Gastrocnemius medialis (tissue), 4 donors: ENCODE measurements at regions not wholly inside any gene's neighbourhood (a gene's known extent, or its start where the extent isn't known, plus 50 kb on each side); places are given as distances from the start of the nearest gene placed in this dataset.

Experiments
- ATAC-seq, 2 donors: fragments of 150-250 bp; one replicate each; pipeline ENCODE4 v1.9.1; 2016
- DNase-seq, 2 donors: peaks; one replicate each; pipeline ENCODE4 v3.0.0-alpha.2; 2019
- H3K27ac ChIP-seq, 4 donors: fragments of 200-600 bp; sonication (generic); 1 replicate in 1 of 4; 2 replicates in 3 of 4; pipeline ENCODE4 v1.5.1; 2016 to 2018; ENCODE audit warnings: mild to moderate bottlenecking in 2 of 4, moderate library complexity in 1 of 4
- H3K27me3 ChIP-seq, 3 donors: fragments of 200-600 bp; sonication (generic) in 2 of 3; 1 replicate in 1 of 3; 2 replicates in 2 of 3; pipeline versions ENCODE4 v1.5.1 to v1.6.0; 2016 to 2019; ENCODE audit warnings: mild to moderate bottlenecking in 1 of 3, moderate library complexity in 1 of 3
- H3K36me3 ChIP-seq, 2 donors: fragments of 200-600 bp; sonication (generic) in 1 of 2; one replicate each; pipeline ENCODE4 v1.5.1; 2017 to 2018
- H3K4me1 ChIP-seq, 2 donors: fragments of 200-600 bp; sonication (generic) in 1 of 2; one replicate each; pipeline ENCODE4 v1.5.1; 2016 to 2017; ENCODE audit warnings: mild to moderate bottlenecking in 2 of 2
- H3K4me3 ChIP-seq, 4 donors: fragments of 200-600 bp; sonication (generic) in 3 of 4; 1 replicate in 1 of 4; 2 replicates in 3 of 4; pipeline ENCODE4 v1.5.1; 2016 to 2019; ENCODE audit warnings: mild to moderate bottlenecking in 2 of 4
- H3K9me3 ChIP-seq, 3 donors: fragments of 200-600 bp; sonication (generic) in 2 of 3; 1 replicate in 1 of 3; 2 replicates in 2 of 3; pipeline ENCODE4 v1.5.1; 2016 to 2019
- CTCF ChIP-seq, 5 experiments: fragments of 450-650 bp in 3 of 5; fragments of 200-600 bp in 2 of 5; sonication (generic) in 2 of 5; IDR thresholded peaks in 4 of 5; conservative IDR thresholded peaks in 1 of 5; 1 replicate in 4 of 5; 2 replicates in 1 of 5; pipeline ENCODE4 v1.5.1; 2016 to 2019; ENCODE audit warnings: antibody characterized with exemption in 5 of 5, mild to moderate bottlenecking in 3 of 5, moderate library complexity in 3 of 5
- POLR2A ChIP-seq, 2 donors: fragments of 450-650 bp; IDR thresholded peaks; one replicate each; pipeline ENCODE4 v1.6.1; 2017; ENCODE audit warnings: antibody characterized with exemption in 2 of 2, mild to moderate bottlenecking in 2 of 2, moderate library complexity in 2 of 2
- in situ Hi-C, 4 donors: fragments of 200-750 bp; cut with MboI; loops; one replicate each; pipeline versions ENCODE4 v1.15.0 to v1.8.0; 2017; ENCODE audit warnings: low sequenced_read_pairs in 4 of 4
- intact Hi-C: fragments of 100-400 bp; cut with DNase I; formaldehyde crosslinking; loops from one replicate; pipeline ENCODE4 v1.15.1; 2023; ENCODE audit warnings: low total_unique reads

DNA sequence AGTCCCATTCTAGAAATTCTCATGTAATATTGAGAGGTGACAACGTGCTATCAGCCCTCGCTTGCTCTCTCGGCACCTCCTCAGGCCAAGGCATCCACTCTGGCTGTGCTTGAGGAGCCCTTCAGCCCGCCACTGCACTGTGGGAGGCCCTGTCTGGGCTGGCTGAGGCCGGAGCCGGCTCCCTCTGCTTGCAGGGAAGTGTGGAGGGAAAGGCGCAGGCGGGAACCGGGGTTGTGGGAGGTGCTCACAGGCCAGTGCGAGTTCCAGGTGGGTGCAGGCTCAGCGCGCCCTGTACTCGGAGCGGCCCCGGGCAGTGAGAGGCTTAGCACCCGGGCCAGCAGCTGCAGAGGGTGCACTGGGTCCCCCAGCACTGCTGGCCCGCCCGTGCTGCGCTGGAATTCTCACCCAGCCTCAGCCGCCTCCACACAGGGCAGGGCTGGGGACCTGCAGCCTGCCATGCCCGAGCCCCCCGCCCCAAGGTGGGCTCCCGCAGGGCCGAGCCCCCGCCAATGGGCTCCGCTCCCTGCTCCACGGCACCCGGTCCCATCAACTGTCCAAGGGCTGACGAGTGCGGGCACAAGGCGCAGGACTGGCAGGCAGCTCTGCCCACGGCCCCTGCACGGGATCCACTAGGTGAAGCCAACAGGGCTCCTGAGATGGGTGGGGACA is 1680.6 kb upstream of the LRRTM1 start:
- TF ChIP-seq CTCF (IDR thresholded peaks at IDR 0.05 in 4 of 5, conservative IDR thresholded peaks at IDR 0.05 in 1 of 5) (no peak), POLR2A (IDR thresholded peaks at IDR 0.05) (no peak)
- intact Hi-C loops (no loop called here), in situ Hi-C loops (no loop called here)
- Histone ChIP-seq H3K27me3 (no peaks in the 10 kb centered on the region), H3K4me3 (no peak overlapping the region), H3K9me3 (no peaks in the 10 kb centered on the region), H3K36me3 (no peaks in the 10 kb centered on the region), H3K27ac (no peak overlapping the region), H3K4me1 (no peaks in the 10 kb centered on the region)
- DNase-seq = no peak
- ATAC-seq = no peak

- DNase-seq (no peak), ATAC-seq (no peak)
- H3K27me3 ChIP-seq = no peaks in the 10 kb centered on the region
- intact Hi-C loops (no loop called here), in situ Hi-C loops (no loop called here)
- H3K36me3 ChIP-seq = no peaks in the 10 kb centered on the region
- H3K9me3 ChIP-seq = no peaks in the 10 kb centered on the region
- H3K4me1 ChIP-seq = no peaks in the 10 kb centered on the region
- TF ChIP-seq POLR2A (IDR thresholded peaks at IDR 0.05) (no peak), CTCF (IDR thresholded peaks at IDR 0.05 in 4 of 5, conservative IDR thresholded peaks at IDR 0.05 in 1 of 5) (no peak)
- no peak overlapping the region for H3K27ac ChIP-seq
- no peak overlapping the region for H3K4me3 ChIP-seq
Measured at GRCh38 chr2:81981585-81981984, 1677.0 kb upstream of the LRRTM1 start.

- H3K9me3 ChIP-seq = no peaks in the 10 kb centered on the region
- no peak for ATAC-seq
- no peak for TF ChIP-seq POLR2A (IDR thresholded peaks at IDR 0.05)
- TF ChIP-seq CTCF (IDR thresholded peaks at IDR 0.05 in 4 of 5, conservative IDR thresholded peaks at IDR 0.05 in 1 of 5) = no peak
- no peak for DNase-seq
- no peak overlapping the region for H3K27ac ChIP-seq
- H3K4me3 ChIP-seq = no peak overlapping the region
- H3K36me3 ChIP-seq = no peaks in the 10 kb centered on the region
- no peaks in the 10 kb centered on the region for H3K4me1 ChIP-seq
- in situ Hi-C loops (no loop called here), intact Hi-C loops (no loop called here)
- H3K27me3 ChIP-seq = no peaks in the 10 kb centered on the region
Measured at GRCh38 chr2:81979086-81979485, 1674.5 kb upstream of the LRRTM1 start.

GRCh38 chr2:81976998-81977397 is 1672.4 kb upstream of the LRRTM1 start:
- Histone ChIP-seq H3K4me3 (no peak overlapping the region), H3K36me3 (no peaks in the 10 kb centered on the region), H3K9me3 (no peaks in the 10 kb centered on the region), H3K27ac (no peak overlapping the region), H3K4me1 (no peaks in the 10 kb centered on the region), H3K27me3 (no peaks in the 10 kb centered on the region)
- in situ Hi-C loops (no loop called here), intact Hi-C loops (no loop called here)
- TF ChIP-seq POLR2A (IDR thresholded peaks at IDR 0.05) (no peak), CTCF (IDR thresholded peaks at IDR 0.05 in 4 of 5, conservative IDR thresholded peaks at IDR 0.05 in 1 of 5) (no peak)
- DNase-seq (no peak), ATAC-seq (no peak)

- Histone ChIP-seq H3K4me3 (no peak overlapping the region), H3K9me3 (no peaks in the 10 kb centered on the region), H3K36me3 (no peaks in the 10 kb centered on the region), H3K27ac (no peak overlapping the region), H3K4me1 (no peaks in the 10 kb centered on the region), H3K27me3 (no peaks in the 10 kb centered on the region)
- DNase-seq (no peak), ATAC-seq (no peak)
- intact Hi-C loops = no loop called here
- in situ Hi-C loops = no loop called here
- TF ChIP-seq POLR2A (IDR thresholded peaks at IDR 0.05) (no peak), CTCF (IDR thresholded peaks at IDR 0.05 in 4 of 5, conservative IDR thresholded peaks at IDR 0.05 in 1 of 5) (no peak)
Measured at GRCh38 chr2:81974216-81974615, 1669.7 kb upstream of the LRRTM1 start.
